Aorta (tissue), 5 donors: ENCODE measurements at regions not wholly inside any gene's neighbourhood (a gene's known extent, or its start where the extent isn't known, plus 50 kb on each side); places are given as distances from the start of the nearest gene placed in this dataset.
"Not testable (repeated sequence)": the region's sequence is repeated elsewhere in the genome, so short reads cannot be mapped to it uniquely, and the experiment has no call there.

ENCODE experiments used
- ATAC-seq: fragments of 200-7000 bp; cut with Tn5 transposase; one replicate; pipeline ENCODE4 v1.9.1; 2022; ENCODE audit warnings: moderate library complexity; ENCODE audit not compliant: low FRiP score
- DNase-seq, 2 donors: peaks; one replicate each; pipeline ENCODE4 v3.0.0-alpha.2; 2020
- H3K27ac ChIP-seq, 2 donors: one replicate each; pipeline ENCODE4 v1.5.1; 2013; ENCODE audit warnings: low read length in 2 of 2, mild to moderate bottlenecking in 2 of 2, moderate library complexity in 2 of 2, control low read depth in 1 of 2, inconsistent platforms in 1 of 2, low read depth in 1 of 2
- H3K27me3 ChIP-seq, 2 donors: one replicate each; pipeline ENCODE4 v1.6.1; 2013; ENCODE audit warnings: control low read depth in 1 of 2, low read length in 1 of 2, mild to moderate bottlenecking in 1 of 2, moderate library complexity in 1 of 2; ENCODE audit not compliant: insufficient read depth in 2 of 2, control insufficient read depth in 1 of 2
- H3K36me3 ChIP-seq, 2 donors: one replicate each; pipeline ENCODE4 v1.6.1; 2013; ENCODE audit warnings: control low read depth in 1 of 2, low read length in 1 of 2, mild to moderate bottlenecking in 1 of 2; ENCODE audit not compliant: insufficient read depth in 2 of 2, control insufficient read depth in 1 of 2
- H3K4me1 ChIP-seq, 2 donors: one replicate each; pipeline ENCODE4 v1.6.1; 2013; ENCODE audit warnings: low read length in 2 of 2, control low read depth in 1 of 2, mild to moderate bottlenecking in 1 of 2, moderate library complexity in 1 of 2; ENCODE audit not compliant: insufficient read depth in 2 of 2, control insufficient read depth in 1 of 2
- H3K4me3 ChIP-seq, 2 donors: one replicate each; pipeline ENCODE4 v1.5.1; 2013; ENCODE audit warnings: low read length in 2 of 2, control low read depth in 1 of 2, mild to moderate bottlenecking in 1 of 2
- H3K9me3 ChIP-seq: one replicate; pipeline ENCODE4 v1.6.1; 2013; ENCODE audit warnings: mild to moderate bottlenecking, low read length; ENCODE audit not compliant: control insufficient read depth
- WGBS, 2 donors: extraction: QIAGEN DNeasy Blood & Tissue Kit; methylation state at CpG; one replicate each; pipeline ENCODE4 v1.1.7; 2013; 5-methylcytosine and 5-hydroxymethylcytosine counted together
- intact Hi-C, 2 donors: fragments of 100-400 bp; cut with DNase I; formaldehyde crosslinking; loops; one replicate each; pipeline versions ENCODE4 v1.14.2 to v1.15.0; 2022
- donor health status: healthy with polysubstance abuse.
- donor health status: Bipolar disorder and iron deficiency.
- donor health status: DM: no; HTN: no; CAD: no.
- donor health status: DM: no; HTN: no; CAD: no.
- donor health status: DM: yes; HTN: yes; CAD: no.

- no peaks in the 10 kb centered on the region for H3K4me1 ChIP-seq
- no peak overlapping the region for H3K4me3 ChIP-seq
- intact Hi-C loops: no loop called here
- ATAC-seq (no peak), DNase-seq (no peak)
- H3K27ac ChIP-seq: no peak overlapping the region
- 82 to 86% methylated on average over 11 of the region's 11 CpGs for WGBS, 2 donors
- no peaks in the 10 kb centered on the region for H3K27me3 ChIP-seq
- no peaks in the 10 kb centered on the region for H3K36me3 ChIP-seq
- H3K9me3 ChIP-seq: peaks cover 2% of the 10 kb centered on the region
Measured at GRCh38 chr2:129913695-129914495, 65.6 kb upstream of the RAB6C start.

GRCh38 chr2:129914538-129915302, 64.7 kb upstream of the RAB6C start:
- no peak overlapping the region for H3K4me3 ChIP-seq
- DNase-seq (no peak), ATAC-seq (no peak)
- WGBS, 2 donors: 44 to 48% methylated on average over 11 of the region's 11 CpGs
- no peaks in the 10 kb centered on the region for H3K27me3 ChIP-seq
- no peaks in the 10 kb centered on the region for H3K36me3 ChIP-seq
- no peaks in the 10 kb centered on the region for H3K4me1 ChIP-seq
- intact Hi-C loops: no loop called here
- no peak overlapping the region for H3K27ac ChIP-seq
- H3K9me3 ChIP-seq: peaks cover 2% of the 10 kb centered on the region

- intact Hi-C loops: no loop called here
- peak in 1 of 2 donors; percentile 3 for DNase-seq
- WGBS, 2 donors: 79 to 83% methylated on average over 3 of the region's 3 CpGs
Measured at GRCh38 chr2:129915303-129915840, 64.1 kb upstream of the RAB6C start.

DNA sequence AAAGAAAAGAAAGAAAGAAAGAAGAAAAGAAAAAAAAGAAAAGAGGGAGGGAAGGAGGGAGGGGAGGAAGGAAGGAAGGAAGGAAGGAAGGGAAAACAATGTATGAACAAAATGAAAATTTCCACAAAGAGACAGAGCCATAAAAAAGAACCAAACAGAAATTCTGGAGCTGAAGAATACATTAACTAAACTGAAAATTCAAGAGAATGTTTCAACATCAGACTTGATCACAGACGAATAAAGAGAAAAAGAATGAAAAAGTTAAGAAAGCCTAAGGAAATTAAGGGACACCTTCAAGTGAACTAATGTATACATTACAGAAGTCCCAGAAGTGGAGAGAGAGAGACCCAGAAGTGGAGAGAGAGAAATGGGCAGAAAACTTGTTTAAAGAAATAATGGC, 60.9 kb upstream of the RAB6C start:
- WGBS, 2 donors: 89 to 100% methylated on average over 1 of the region's 1 CpG
- H3K9me3 ChIP-seq: peaks cover 3% of the 10 kb centered on the region
- H3K27me3 ChIP-seq: no peaks in the 10 kb centered on the region
- intact Hi-C loops: no loop called here
- no peaks in the 10 kb centered on the region for H3K4me1 ChIP-seq
- no peak overlapping the region for H3K27ac ChIP-seq
- DNase-seq (no peak), ATAC-seq (no peak)
- no peaks in the 10 kb centered on the region for H3K36me3 ChIP-seq
- H3K4me3 ChIP-seq: no peak overlapping the region

More at GRCh38 chr2:129915303-129915840, 64.1 kb upstream of the RAB6C start:
- Histone ChIP-seq H3K4me1 (no peaks in the 10 kb centered on the region), H3K27ac (no peak overlapping the region), H3K36me3 (no peaks in the 10 kb centered on the region), H3K27me3 (no peaks in the 10 kb centered on the region), H3K9me3 (peaks cover 2% of the 10 kb centered on the region), H3K4me3 (no peak overlapping the region)
- ATAC-seq: no peak

DNA sequence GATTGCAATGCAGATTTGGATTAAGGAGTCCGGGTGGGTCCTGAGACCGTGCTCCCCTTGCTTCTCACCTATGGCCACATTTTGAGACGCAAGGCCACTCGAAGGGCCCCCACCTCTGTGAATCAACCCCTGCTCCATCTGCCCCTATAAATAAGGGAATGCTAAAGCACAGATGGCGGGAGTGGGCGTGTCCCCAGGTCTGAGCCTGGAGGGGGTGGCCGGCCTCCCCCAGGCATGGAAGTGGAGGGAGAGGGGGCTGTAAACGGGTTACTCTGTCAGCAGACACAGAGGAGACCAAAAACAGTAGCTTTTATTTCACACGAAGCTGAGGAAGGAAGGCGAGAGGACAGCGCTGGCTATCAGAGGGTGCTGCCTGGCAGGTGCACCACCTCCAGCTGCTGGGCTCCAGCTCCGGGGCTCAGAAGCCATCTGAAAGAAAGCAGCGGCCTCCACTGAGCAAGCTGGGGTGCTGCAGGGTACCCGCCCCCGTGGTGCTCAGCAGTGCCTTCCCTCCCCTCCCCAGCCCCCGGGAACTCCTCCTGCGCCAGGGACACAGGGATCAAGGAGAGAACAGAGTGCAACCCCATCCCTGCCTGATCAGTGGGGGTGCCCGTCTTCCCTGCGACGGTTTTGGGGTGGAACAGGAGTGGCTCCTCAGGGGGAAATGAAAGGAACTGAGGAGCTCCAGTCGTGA, 56.7 kb upstream of the RAB6C start:
- Histone ChIP-seq H3K27ac (no peak overlapping the region), H3K27me3 (no peaks in the 10 kb centered on the region), H3K36me3 (no peaks in the 10 kb centered on the region), H3K4me3 (no peak overlapping the region), H3K9me3 (peaks cover 3% of the 10 kb centered on the region), H3K4me1 (no peaks in the 10 kb centered on the region)
- intact Hi-C loops: loop anchor here in 1 of 2 donors (10.0 kb wide), 1 partner anchor 1188 kb away; no protein-coding TSS in a partner anchor
- no peak for DNase-seq
- no peak for ATAC-seq
- 13 to 17% methylated on average over 20 to 21 of the region's 21 CpGs for WGBS, 2 donors

DNA sequence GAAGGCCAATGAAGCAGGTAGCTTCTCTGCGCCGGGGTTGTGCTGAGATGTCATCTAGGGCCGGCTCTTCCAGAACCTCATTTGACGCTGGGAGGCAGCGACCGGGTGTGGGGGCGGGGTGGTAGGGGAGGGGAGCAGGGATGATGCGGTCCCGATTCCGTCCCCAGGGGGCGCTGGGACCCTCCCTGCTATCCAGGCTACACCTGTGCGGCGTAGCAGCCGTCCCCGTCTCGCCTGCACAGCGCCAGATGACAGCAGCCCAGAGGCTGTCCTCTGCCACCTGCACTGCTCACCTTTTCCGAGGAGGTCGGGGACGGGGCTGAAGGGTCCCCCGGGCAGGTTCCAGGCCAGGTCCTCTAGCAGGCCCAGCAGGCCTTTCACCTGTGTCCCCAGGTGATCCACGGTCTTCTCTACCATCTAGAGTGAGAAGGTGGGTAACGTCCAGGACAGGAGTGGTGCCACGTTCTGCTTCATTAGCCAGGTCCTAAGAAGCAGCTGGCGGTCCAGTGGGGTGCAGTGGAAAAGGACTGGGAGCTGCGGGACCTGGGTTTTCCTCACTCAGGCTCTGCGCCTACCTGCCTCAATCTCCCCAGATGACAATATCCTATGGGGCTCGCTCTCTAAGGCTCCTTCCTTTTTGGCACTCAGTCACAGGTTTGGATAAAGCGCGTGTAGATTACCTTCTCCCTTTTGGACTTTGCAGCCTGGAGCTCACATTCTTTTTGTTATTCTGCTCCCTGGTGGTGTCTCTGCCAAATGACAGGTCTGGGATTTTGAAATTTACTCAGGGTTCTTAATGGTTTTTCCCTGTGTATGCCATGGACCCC, 56.0 kb upstream of the RAB6C start:
- WGBS, 2 donors: 4 to 5% methylated on average over 25 to 30 of the region's 30 CpGs
- DNase-seq: no peak
- Histone ChIP-seq H3K27ac (no peak overlapping the region), H3K27me3 (no peaks in the 10 kb centered on the region), H3K9me3 (peaks cover 1% of the 10 kb centered on the region), H3K36me3 (no peaks in the 10 kb centered on the region), H3K4me3 (no peak overlapping the region), H3K4me1 (no peaks in the 10 kb centered on the region)
- ATAC-seq: peak; percentile 55
- intact Hi-C loops: loop anchor here in 1 of 2 donors (10.0 kb wide), 1 partner anchor 1189 kb away; no protein-coding TSS in a partner anchor

GRCh38 chr2:129924115-129924514, 55.4 kb upstream of the RAB6C start:
- not testable (repeated sequence) for H3K27ac ChIP-seq, ATAC-seq, H3K4me1 ChIP-seq, DNase-seq, H3K27me3 ChIP-seq, H3K36me3 ChIP-seq, H3K9me3 ChIP-seq, H3K4me3 ChIP-seq
- intact Hi-C loops: loop anchor here in 1 of 2 donors (10.0 kb wide), 1 partner anchor 1189 kb away; no protein-coding TSS in a partner anchor
- 72 to 77% methylated on average over 12 of the region's 12 CpGs for WGBS, 2 donors

- Histone ChIP-seq H3K4me3 (no peak overlapping the region), H3K9me3 (peaks cover 1% of the 10 kb centered on the region), H3K27me3 (no peaks in the 10 kb centered on the region), H3K4me1 (no peaks in the 10 kb centered on the region), H3K27ac (no peak overlapping the region), H3K36me3 (no peaks in the 10 kb centered on the region)
- 56 to 58% methylated on average over 3 of the region's 3 CpGs for WGBS, 2 donors
- no peak for DNase-seq
- intact Hi-C loops: loop anchor here in 1 of 2 donors (10.0 kb wide), 1 partner anchor 1191 kb away; no protein-coding TSS in a partner anchor
- no peak for ATAC-seq
Measured at GRCh38 chr2:129925381-129925780, 54.1 kb upstream of the RAB6C start.
